ENCODE measurements at regions not wholly inside any gene's neighbourhood (a gene's known extent, or its start where the extent isn't known, plus 50 kb on each side); places are given as distances from the start of the nearest gene placed in this dataset.
A peak's percentile ranks its signal among the peaks of the same experiment; 100 is the strongest.

DNA sequence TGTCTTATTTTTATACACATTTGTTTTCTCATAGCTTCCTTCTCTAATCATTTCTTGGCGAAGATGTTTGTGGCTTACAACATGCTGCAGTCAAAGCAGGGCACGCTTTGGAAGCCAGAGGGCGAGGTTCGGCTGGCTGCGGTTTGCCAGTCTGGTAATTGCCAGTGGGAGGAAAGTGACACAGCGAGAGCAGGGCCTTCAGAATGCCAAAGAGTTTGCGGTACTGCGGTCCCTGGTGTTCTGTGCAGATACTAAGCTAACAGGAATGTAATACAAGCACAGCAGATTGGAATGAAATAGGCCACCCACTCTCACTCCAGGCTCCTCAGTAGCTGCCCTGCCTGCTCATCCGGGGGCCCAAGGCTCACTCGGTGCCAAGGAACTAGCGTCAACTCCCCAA is 58.7 kb upstream of the TGM3 start:
- DNase-seq, result peak; percentile 21

DNA sequence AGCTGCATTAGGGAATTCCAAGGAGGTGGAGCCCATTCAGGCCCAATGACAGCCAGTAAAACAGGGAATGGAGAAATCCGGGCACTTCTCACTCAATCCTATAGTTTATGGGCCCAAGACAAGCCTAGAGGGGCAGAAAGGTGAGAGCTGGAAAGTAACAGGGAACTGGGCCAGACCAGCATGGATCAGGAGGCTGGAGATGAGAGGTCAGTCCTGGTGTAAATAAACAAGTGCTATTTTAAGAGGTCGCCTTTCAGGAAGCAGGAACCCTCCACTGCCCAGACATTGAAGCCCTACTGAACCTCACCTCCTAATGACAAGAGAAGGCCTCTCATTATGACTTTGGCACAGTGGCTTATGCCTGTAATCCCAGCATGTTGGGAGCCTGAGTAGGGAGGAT is 57.2 kb upstream of the TGM3 start:
- DNase-seq, result no peak

DNA sequence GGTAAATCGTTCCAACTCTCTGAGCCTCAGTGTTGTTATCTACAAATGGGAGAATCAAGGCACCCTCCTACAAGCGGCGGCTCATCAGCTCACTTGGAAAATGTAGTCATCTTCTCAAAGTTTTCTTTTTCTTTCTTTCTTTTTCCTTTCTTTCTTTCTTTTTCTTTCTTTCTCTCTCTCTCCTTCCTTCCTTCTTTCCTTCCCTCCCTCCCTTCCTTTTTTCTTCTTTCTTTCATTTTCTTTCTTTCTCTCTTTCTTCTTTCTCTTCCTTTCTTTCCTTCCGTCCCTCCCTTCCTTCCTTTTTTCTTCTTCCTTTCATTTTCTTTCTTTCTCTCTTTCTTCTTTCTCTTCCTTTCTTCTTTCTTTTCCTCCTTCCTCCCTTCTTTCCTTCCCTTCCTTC is 55.0 kb upstream of the TGM3 start:
- DNase-seq, result no peak

DNA sequence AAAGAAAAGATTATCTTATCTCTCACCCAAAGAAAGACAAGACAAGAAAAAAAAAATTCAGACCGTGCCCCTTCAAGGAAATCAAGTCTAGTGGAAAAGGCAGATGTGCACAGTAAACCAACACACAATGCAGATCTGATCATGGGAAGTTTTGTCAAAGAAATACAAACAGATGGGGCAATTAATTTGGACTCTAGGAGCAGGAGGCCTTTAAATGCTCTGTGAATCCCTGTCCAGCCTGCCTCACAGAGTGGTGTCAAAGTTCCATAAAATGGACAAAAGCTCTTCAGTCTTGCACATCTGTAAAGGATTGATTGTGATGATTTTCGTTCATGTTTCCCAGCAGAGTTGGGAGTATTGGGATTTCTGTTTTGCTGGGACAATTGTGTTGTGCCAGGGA is 53.1 kb upstream of the TGM3 start:
- no peak for DNase-seq

DNA sequence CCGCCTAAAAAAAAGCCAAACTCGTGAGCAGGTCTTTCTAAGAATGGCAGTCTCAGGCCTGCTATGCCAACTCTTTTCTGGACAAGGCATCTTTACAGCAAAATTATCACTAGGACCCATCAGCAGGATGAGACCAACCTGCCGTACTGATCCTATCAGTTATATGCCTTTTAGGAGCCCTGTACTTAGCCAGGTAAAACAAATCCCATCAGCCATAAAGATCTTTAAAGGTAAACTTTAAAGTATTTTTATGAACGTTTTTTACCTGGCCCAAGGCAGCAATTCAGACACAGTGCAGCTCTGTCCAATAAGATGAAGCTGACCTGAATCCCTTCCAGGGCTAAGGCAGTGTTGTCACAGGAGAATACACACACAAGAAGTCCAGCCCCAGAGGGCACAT is 51.3 kb upstream of the TGM3 start:
- no peak for DNase-seq

DNA sequence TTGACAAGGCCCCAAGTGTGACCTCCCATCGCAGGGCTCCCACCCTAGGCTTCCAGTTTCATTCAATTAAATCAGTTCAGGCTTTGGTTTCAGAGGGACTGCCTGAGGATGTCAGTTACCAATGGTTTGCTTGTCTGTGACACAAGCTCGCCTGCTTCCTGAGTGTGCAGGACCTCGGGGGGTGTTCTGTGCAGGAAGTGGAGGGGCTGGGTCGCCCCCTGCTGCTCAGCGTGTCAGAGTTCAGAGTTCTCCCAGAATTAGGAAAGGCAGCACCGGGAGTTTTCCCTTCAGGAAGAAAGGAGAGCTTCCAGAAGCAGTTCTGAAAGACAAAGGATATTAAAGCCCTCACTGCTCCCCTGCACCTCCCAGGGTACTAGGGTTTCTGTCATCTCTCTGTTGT is 50.8 kb upstream of the TGM3 start:
- DNase-seq, result no peak

DNA sequence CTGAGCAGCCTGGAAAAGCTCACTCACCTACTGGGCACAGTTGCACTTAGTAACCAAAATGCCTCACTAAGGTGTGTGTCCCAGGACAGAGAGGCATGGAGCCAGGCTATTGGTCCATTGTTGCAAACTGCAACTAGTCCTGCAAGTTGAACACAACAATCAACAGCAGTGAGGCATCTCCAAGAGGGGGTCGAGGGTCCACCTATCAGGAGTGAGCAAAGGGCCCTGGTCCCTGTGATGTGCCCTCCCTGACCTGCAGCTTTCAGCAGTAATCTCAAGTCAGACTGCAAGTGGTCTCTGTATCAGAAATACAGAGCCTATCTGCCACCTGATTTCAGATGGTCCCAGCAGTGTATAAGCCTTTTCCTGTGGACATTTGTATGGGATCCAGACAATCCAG is 50.2 kb upstream of the TGM3 start:
- DNase-seq, result no peak

All from 8988T (cell line).